ENCODE measurements at regions not wholly inside any gene's neighbourhood (a gene's known extent, or its start where the extent isn't known, plus 50 kb on each side); places are given as distances from the start of the nearest gene placed in this dataset.
"Not testable (repeated sequence)": the region's sequence is repeated elsewhere in the genome, so short reads cannot be mapped to it uniquely, and the experiment has no call there.

GRCh38 chr17:21613071-21613429, 79.3 kb upstream of the KCNJ18 start:
- DNase-seq (ENCODE audit: low read depth in 3 of 3, low spot score in 2 of 3) = no peak

- not testable (repeated sequence) for DNase-seq (ENCODE audit: low read depth in 3 of 3, low spot score in 2 of 3)
These were observed 65.3 kb upstream of the KCNJ18 start for GRCh38 chr17:21626987-21627386.

All from right renal cortex interstitium (tissue), 3 donors.